WTC11 (cell line): ENCODE measurements at regions not wholly inside any gene's neighbourhood (a gene's known extent, or its start where the extent isn't known, plus 50 kb on each side); places are given as distances from the start of the nearest gene placed in this dataset.

Experiments
- ATAC-seq: fragments of 200-7000 bp; cut with Tn5 transposase; 2 replicates; pipeline ENCODE4 v1.10.0; 2021; ENCODE audit warnings: mild to moderate bottlenecking, moderate library complexity
- CTCF ChIA-PET: fragments of 300-600 bp; sonication (Branson Sonifier 250); formaldehyde crosslinking; loops from one replicate; lab custom pipeline; 2021; ENCODE audit warnings: antibody characterized with exemption; lab: Charles Lee
- POLR2A ChIA-PET: fragments of 350-600 bp; sonication (Branson Sonifier 250); formaldehyde crosslinking; loops from one replicate; lab custom pipeline; 2021; ENCODE audit warnings: antibody characterized with exemption; lab: Charles Lee
- DNase-seq: peaks from one replicate; pipeline ENCODE4 v3.0.0; 2021; ENCODE audit warnings: low spot score
- H3K27ac Mint-ChIP-seq: 2 replicates; pipeline ENCODE4 v1.8.0; 2021; ENCODE audit warnings: mixed read lengths
- H3K27me3 Mint-ChIP-seq: 2 replicates; pipeline ENCODE4 v1.8.0; 2021; ENCODE audit warnings: low read depth, mild to moderate bottlenecking, moderate library complexity, mixed read lengths
- H3K36me3 Mint-ChIP-seq: 2 replicates; pipeline ENCODE4 v1.8.0; 2021; ENCODE audit warnings: mixed read lengths
- H3K4me1 Mint-ChIP-seq: 2 replicates; pipeline ENCODE4 v1.8.0; 2022; ENCODE audit warnings: mixed read lengths
- H3K4me3 Mint-ChIP-seq: 2 replicates; pipeline ENCODE4 v1.8.0; 2021; ENCODE audit warnings: mild to moderate bottlenecking, moderate library complexity, mixed read lengths
- H3K9me3 Mint-ChIP-seq: 2 replicates; pipeline ENCODE4 v1.8.0; 2021; ENCODE audit warnings: mixed read lengths
- ATF6 ChIP-seq: sonication (generic); formaldehyde crosslinking; IDR thresholded peaks from 2 replicates; pipeline ENCODE4 v1.8.1; 2023; ENCODE audit warnings: mild to moderate bottlenecking, missing genetic modification reagents
- CBFB ChIP-seq: sonication (generic); formaldehyde crosslinking; IDR thresholded peaks from 2 replicates; pipeline ENCODE4 v1.8.1; 2022; ENCODE audit warnings: mild to moderate bottlenecking, low read depth, missing genetic modification reagents
- CREB1 ChIP-seq: sonication (generic); formaldehyde crosslinking; IDR thresholded peaks from 2 replicates; pipeline ENCODE4 v1.8.0; 2023; ENCODE audit warnings: mild to moderate bottlenecking, missing genetic modification reagents
- ETV6 ChIP-seq: sonication (generic); formaldehyde crosslinking; IDR thresholded peaks from 2 replicates; pipeline ENCODE4 v1.8.1; 2022; ENCODE audit warnings: mild to moderate bottlenecking, missing genetic modification reagents
- FOXP1 ChIP-seq: sonication (generic); formaldehyde crosslinking; IDR thresholded peaks from 2 replicates; pipeline ENCODE4 v1.8.0; 2022; ENCODE audit warnings: missing genetic modification reagents, mild to moderate bottlenecking, moderate library complexity, borderline replicate concordance
- JAZF1 ChIP-seq: fragments of 250-450 bp; sonication (Bioruptor Pico); IDR thresholded peaks from 2 replicates; pipeline ENCODE4 v1.9.0; 2021; ENCODE audit warnings: moderate library complexity, mild to moderate bottlenecking, inconsistent platforms
- NR1H2 ChIP-seq: sonication (generic); formaldehyde crosslinking; IDR thresholded peaks from 2 replicates; pipeline ENCODE4 v1.9.0; 2021; ENCODE audit warnings: mild to moderate bottlenecking, moderate library complexity, missing genetic modification reagents
- TEAD1 ChIP-seq: sonication (generic); formaldehyde crosslinking; IDR thresholded peaks from 2 replicates; pipeline ENCODE4 v1.8.0; 2022; ENCODE audit warnings: mild to moderate bottlenecking, missing genetic modification reagents
- ZBTB21 ChIP-seq: sonication (generic); formaldehyde crosslinking; IDR thresholded peaks from 2 replicates; pipeline ENCODE4 v1.8.1; 2023; ENCODE audit warnings: mild to moderate bottlenecking, missing genetic modification reagents, borderline replicate concordance
- ZNF138 ChIP-seq: sonication (generic); formaldehyde crosslinking; conservative IDR thresholded peaks from 2 replicates; pipeline ENCODE4 v1.8.1; 2022; ENCODE audit warnings: mild to moderate bottlenecking, moderate library complexity, missing genetic modification reagents
- ZNF219 ChIP-seq: sonication (generic); formaldehyde crosslinking; IDR thresholded peaks from 2 replicates; pipeline ENCODE4 v1.8.0; 2023; ENCODE audit warnings: missing genetic modification reagents, mild to moderate bottlenecking, borderline replicate concordance
- ZNF425 ChIP-seq: fragments of 250-450 bp; sonication (Bioruptor Pico); conservative IDR thresholded peaks from 2 replicates; pipeline ENCODE4 v1.9.0; 2021; ENCODE audit warnings: mild to moderate bottlenecking
- ZNF512 ChIP-seq: sonication (generic); formaldehyde crosslinking; IDR thresholded peaks from 2 replicates; pipeline ENCODE4 v1.8.1; 2022; ENCODE audit warnings: missing genetic modification reagents, borderline replicate concordance
- ZSCAN18 ChIP-seq: fragments of 250-450 bp; sonication (Bioruptor Pico); IDR thresholded peaks from 2 replicates; pipeline ENCODE4 v2.1.2; 2022; ENCODE audit warnings: mild to moderate bottlenecking, moderate library complexity
- TF ChIP-seq, protein P1 (sequence below): sonication (generic); formaldehyde crosslinking; IDR thresholded peaks from 2 replicates; pipeline ENCODE4 v1.8.1; 2022; ENCODE audit warnings: low read depth, mild to moderate bottlenecking, moderate library complexity, missing genetic modification reagents, borderline replicate concordance
- TF ChIP-seq, protein P2 (sequence below): sonication (generic); formaldehyde crosslinking; conservative IDR thresholded peaks from 2 replicates; pipeline ENCODE4 v1.8.1; 2023; ENCODE audit warnings: mild to moderate bottlenecking, low read depth, missing genetic modification reagents, moderate library complexity
- TF ChIP-seq, protein P3 (sequence below): sonication (generic); formaldehyde crosslinking; IDR thresholded peaks from 2 replicates; pipeline ENCODE4 v1.8.1; 2022; ENCODE audit warnings: mild to moderate bottlenecking, missing genetic modification reagents, moderate library complexity, borderline replicate concordance
- TF ChIP-seq, protein P4 (sequence below): sonication (generic); formaldehyde crosslinking; IDR thresholded peaks from 2 replicates; pipeline ENCODE4 v1.8.1; 2022; ENCODE audit warnings: mild to moderate bottlenecking, moderate library complexity, missing genetic modification reagents
- TF ChIP-seq, protein P5 (sequence below): sonication (generic); formaldehyde crosslinking; IDR thresholded peaks from 2 replicates; pipeline ENCODE4 v1.8.0; 2022; ENCODE audit warnings: mild to moderate bottlenecking, missing genetic modification reagents
- TF ChIP-seq, protein P6 (sequence below): sonication (generic); formaldehyde crosslinking; conservative IDR thresholded peaks from 2 replicates; pipeline ENCODE4 v1.8.1; 2022; ENCODE audit warnings: mild to moderate bottlenecking, missing genetic modification reagents

GRCh38 chr14:51354846-51355245, 114.8 kb downstream of the TMX1 start:
- H3K4me3 Mint-ChIP-seq: no peak overlapping the region
- H3K27me3 Mint-ChIP-seq: no peaks in the 10 kb centered on the region
- TF ChIP-seq ZNF138 (CRISPR knock-in tag) (no peak), ZNF512 (no peak), NR1H2 (CRISPR knock-in tag) (no peak), JAZF1 (no peak)
- TF ChIP-seq, protein P1, sequence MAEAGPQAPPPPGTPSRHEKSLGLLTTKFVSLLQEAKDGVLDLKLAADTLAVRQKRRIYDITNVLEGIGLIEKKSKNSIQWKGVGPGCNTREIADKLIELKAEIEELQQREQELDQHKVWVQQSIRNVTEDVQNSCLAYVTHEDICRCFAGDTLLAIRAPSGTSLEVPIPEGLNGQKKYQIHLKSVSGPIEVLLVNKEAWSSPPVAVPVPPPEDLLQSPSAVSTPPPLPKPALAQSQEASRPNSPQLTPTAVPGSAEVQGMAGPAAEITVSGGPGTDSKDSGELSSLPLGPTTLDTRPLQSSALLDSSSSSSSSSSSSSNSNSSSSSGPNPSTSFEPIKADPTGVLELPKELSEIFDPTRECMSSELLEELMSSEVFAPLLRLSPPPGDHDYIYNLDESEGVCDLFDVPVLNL (CRISPR knock-in tag): no peak
- TF ChIP-seq, protein P2, sequence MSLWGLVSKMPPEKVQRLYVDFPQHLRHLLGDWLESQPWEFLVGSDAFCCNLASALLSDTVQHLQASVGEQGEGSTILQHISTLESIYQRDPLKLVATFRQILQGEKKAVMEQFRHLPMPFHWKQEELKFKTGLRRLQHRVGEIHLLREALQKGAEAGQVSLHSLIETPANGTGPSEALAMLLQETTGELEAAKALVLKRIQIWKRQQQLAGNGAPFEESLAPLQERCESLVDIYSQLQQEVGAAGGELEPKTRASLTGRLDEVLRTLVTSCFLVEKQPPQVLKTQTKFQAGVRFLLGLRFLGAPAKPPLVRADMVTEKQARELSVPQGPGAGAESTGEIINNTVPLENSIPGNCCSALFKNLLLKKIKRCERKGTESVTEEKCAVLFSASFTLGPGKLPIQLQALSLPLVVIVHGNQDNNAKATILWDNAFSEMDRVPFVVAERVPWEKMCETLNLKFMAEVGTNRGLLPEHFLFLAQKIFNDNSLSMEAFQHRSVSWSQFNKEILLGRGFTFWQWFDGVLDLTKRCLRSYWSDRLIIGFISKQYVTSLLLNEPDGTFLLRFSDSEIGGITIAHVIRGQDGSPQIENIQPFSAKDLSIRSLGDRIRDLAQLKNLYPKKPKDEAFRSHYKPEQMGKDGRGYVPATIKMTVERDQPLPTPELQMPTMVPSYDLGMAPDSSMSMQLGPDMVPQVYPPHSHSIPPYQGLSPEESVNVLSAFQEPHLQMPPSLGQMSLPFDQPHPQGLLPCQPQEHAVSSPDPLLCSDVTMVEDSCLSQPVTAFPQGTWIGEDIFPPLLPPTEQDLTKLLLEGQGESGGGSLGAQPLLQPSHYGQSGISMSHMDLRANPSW: no peak
- TF ChIP-seq, protein P3, sequence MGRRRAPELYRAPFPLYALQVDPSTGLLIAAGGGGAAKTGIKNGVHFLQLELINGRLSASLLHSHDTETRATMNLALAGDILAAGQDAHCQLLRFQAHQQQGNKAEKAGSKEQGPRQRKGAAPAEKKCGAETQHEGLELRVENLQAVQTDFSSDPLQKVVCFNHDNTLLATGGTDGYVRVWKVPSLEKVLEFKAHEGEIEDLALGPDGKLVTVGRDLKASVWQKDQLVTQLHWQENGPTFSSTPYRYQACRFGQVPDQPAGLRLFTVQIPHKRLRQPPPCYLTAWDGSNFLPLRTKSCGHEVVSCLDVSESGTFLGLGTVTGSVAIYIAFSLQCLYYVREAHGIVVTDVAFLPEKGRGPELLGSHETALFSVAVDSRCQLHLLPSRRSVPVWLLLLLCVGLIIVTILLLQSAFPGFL (CRISPR knock-in tag): no peak
- TF ChIP-seq, protein P4, sequence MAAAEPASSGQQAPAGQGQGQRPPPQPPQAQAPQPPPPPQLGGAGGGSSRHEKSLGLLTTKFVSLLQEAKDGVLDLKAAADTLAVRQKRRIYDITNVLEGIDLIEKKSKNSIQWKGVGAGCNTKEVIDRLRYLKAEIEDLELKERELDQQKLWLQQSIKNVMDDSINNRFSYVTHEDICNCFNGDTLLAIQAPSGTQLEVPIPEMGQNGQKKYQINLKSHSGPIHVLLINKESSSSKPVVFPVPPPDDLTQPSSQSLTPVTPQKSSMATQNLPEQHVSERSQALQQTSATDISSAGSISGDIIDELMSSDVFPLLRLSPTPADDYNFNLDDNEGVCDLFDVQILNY (CRISPR knock-in tag): no peak
- TF ChIP-seq, protein P5, sequence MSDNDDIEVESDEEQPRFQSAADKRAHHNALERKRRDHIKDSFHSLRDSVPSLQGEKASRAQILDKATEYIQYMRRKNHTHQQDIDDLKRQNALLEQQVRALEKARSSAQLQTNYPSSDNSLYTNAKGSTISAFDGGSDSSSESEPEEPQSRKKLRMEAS: no peak
- no peak for ATAC-seq
- 0 out of 2 replicates have a peak, but pooled peaks cover 3% of the 10 kb centered on the region for H3K4me1 Mint-ChIP-seq
- H3K36me3 Mint-ChIP-seq: no peaks in the 10 kb centered on the region
- DNase-seq: no peak
- no peaks in the 10 kb centered on the region for H3K9me3 Mint-ChIP-seq
- no peak overlapping the region for H3K27ac Mint-ChIP-seq
- ChIA-PET CTCF (no interaction called here), POLR2A (no interaction called here)

- CTCF ChIA-PET: interaction anchor here (1.5 kb wide), 1 partner anchor 394 kb away, joined by 4 read pairs; no protein-coding TSS in a partner anchor
- ATAC-seq (no peak), DNase-seq (no peak)
- Mint-ChIP-seq H3K4me3 (no peak overlapping the region), H3K27me3 (no peaks in the 10 kb centered on the region), H3K27ac (no peak overlapping the region), H3K36me3 (no peaks in the 10 kb centered on the region), H3K9me3 (no peaks in the 10 kb centered on the region), H3K4me1 (0 out of 2 replicates have a peak, but pooled peaks cover 3% of the 10 kb centered on the region)
- POLR2A ChIA-PET: interaction anchor here (0.7 kb wide), 2 partner anchors 302 to 517 kb away, joined by 4 to 12 read pairs; no protein-coding TSS in a partner anchor
- TF ChIP-seq, protein P6, sequence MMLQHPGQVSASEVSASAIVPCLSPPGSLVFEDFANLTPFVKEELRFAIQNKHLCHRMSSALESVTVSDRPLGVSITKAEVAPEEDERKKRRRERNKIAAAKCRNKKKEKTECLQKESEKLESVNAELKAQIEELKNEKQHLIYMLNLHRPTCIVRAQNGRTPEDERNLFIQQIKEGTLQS (CRISPR knock-in tag): no peak
- TF ChIP-seq ZBTB21 (CRISPR knock-in tag): no peak
- TF ChIP-seq ETV6: no peak
- no peak for TF ChIP-seq CREB1 (CRISPR knock-in tag)
- no peak for TF ChIP-seq ATF6 (CRISPR knock-in tag)
- TF ChIP-seq ZNF219 (CRISPR knock-in tag): no peak
- no peak for TF ChIP-seq CBFB (CRISPR knock-in tag)
- TF ChIP-seq FOXP1 (CRISPR knock-in tag): no peak
- TF ChIP-seq ZSCAN18: no peak
- TF ChIP-seq ZNF425 (CRISPR knock-in tag): no peak
- no peak for TF ChIP-seq TEAD1 (CRISPR knock-in tag)
- TF ChIP-seq, protein P5: no peak
Observed at GRCh38 chr14:51356381-51356780, 116.3 kb downstream of the TMX1 start.
